ENCODE measurements at regions not wholly inside any gene's neighbourhood (a gene's known extent, or its start where the extent isn't known, plus 50 kb on each side); places are given as distances from the start of the nearest gene placed in this dataset.

- H3K79me2 ChIP-seq (ENCODE audit: control insufficient read depth, insufficient read depth, low read length), result peaks cover 5% of the 10 kb centered on the region
- ChIA-PET CTCF (interaction anchor here (0.7 to 1.7 kb wide), 7 partner anchors 37 to 199 kb away, joined by 3 to 7 read pairs (median 4); partner anchors contain the start of gene SMURF2), POLR2A (interaction anchor here (0.5 to 1.2 kb wide), 2 partner anchors 8 to 106 kb away, joined by 3 to 4 read pairs; no protein-coding TSS in a partner anchor)
- DNase-seq (ENCODE audit: low read depth, low spot score), result peak; percentile 73
- BruUV-seq (replicated peaks), result no TSS peak
- H4K20me1 ChIP-seq (replicated peaks; ENCODE audit: control insufficient read depth, extremely low read depth, insufficient read depth, low read length), result no peaks in the 10 kb centered on the region
- H3K9me1 ChIP-seq (replicated peaks; ENCODE audit: control insufficient read depth, extremely low read depth, insufficient read depth, low read length), result no peaks in the 10 kb centered on the region
- H3K9ac ChIP-seq (replicated peaks; ENCODE audit: extremely low read depth, insufficient read depth, low read length), result peak overlapping the region; percentile 53
- H3K27ac ChIP-seq (ENCODE audit: insufficient read depth, low read depth, low read length), result peak overlapping the region; percentile 91
- no peak for FAIRE-seq
- no peaks in the 10 kb centered on the region for H3K27me3 ChIP-seq (ENCODE audit: control insufficient read depth in 2 of 2, insufficient read depth in 2 of 2, low read length in 2 of 2)
- no peaks in the 10 kb centered on the region for H3K9me3 ChIP-seq (replicated peaks; ENCODE audit: control insufficient read depth, insufficient read depth, low read length)
- intact Hi-C loops (cut with micrococcal nuclease) (loop anchor here (10.0 kb wide), 1 partner anchor 235 kb away; the partner anchor contains the start of genes CEP95 and DDX5), dilution Hi-C loops (cut with MboI; ENCODE audit: extremely low pct_ligation_motif_present, low sequenced_read_pairs) (no loop called here)
- H3K36me3 ChIP-seq (ENCODE audit: control insufficient read depth in 2 of 2, extremely low read depth in 1 of 2, insufficient read depth in 2 of 2, low read length in 2 of 2), result no peaks in the 10 kb centered on the region
- H3K4me1 ChIP-seq (ENCODE audit: control insufficient read depth, extremely low read depth, insufficient read depth, low read length), result peaks cover 37% of the 10 kb centered on the region
- H3K4me3 ChIP-seq (replicated peaks in 1 of 3; ENCODE audit: insufficient read depth in 1 of 3, low read depth in 1 of 3, low read length in 3 of 3), result no peak overlapping the region
- peak overlapping the region; percentile 75 for H2AFZ ChIP-seq (ENCODE audit: low read depth, low read length)
- peak overlapping the region; percentile 21 for H3K4me2 ChIP-seq (ENCODE audit: insufficient read depth, low read length)
- TF ChIP-seq MAX (IDR thresholded peaks at IDR 0.05; ENCODE audit: insufficient read depth, insufficient read length), result no peak
- no peak for TF ChIP-seq CTCF (IDR thresholded peaks at IDR 0.05; ENCODE audit: extremely low read depth in 1 of 2, insufficient read depth in 1 of 2, low read depth in 1 of 2, low read length in 2 of 2)
Measured at GRCh38 chr17:64739316-64740058, 77.4 kb upstream of the SMURF2 start.

Measured in endothelial cell of umbilical vein (primary cell).